ENCODE measurements at regions not wholly inside any gene's neighbourhood (a gene's known extent, or its start where the extent isn't known, plus 50 kb on each side); places are given as distances from the start of the nearest gene placed in this dataset.

DNA sequence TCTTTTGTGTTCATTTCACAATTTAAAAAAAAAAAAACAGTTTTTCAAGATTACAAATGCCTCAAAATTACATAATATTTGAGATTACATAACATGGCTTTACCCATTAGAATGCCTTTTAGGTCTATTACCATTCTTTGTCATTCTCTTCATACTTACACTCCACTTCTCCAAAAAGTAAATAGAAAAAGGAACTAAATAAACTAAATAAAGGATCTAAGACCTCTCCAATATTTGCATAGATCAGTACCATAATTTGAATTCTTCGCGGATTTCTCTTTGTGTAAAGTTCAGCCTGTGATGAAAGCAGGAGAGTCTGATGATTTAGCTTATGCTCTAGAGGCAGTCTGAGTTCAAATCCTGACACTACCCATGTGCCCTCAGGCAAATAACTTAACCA lies 56.4 kb upstream of the C1GALT1 start:
- H3K4me3 ChIP-seq (ENCODE audit: low read depth, low read length), result no peak overlapping the region
- TF ChIP-seq, protein P1, sequence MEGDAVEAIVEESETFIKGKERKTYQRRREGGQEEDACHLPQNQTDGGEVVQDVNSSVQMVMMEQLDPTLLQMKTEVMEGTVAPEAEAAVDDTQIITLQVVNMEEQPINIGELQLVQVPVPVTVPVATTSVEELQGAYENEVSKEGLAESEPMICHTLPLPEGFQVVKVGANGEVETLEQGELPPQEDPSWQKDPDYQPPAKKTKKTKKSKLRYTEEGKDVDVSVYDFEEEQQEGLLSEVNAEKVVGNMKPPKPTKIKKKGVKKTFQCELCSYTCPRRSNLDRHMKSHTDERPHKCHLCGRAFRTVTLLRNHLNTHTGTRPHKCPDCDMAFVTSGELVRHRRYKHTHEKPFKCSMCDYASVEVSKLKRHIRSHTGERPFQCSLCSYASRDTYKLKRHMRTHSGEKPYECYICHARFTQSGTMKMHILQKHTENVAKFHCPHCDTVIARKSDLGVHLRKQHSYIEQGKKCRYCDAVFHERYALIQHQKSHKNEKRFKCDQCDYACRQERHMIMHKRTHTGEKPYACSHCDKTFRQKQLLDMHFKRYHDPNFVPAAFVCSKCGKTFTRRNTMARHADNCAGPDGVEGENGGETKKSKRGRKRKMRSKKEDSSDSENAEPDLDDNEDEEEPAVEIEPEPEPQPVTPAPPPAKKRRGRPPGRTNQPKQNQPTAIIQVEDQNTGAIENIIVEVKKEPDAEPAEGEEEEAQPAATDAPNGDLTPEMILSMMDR (IDR thresholded peaks at IDR 0.05; ENCODE audit: insufficient read depth, low read depth, low read length, missing control alignments), result no peak
- no peak for DNase-seq (ENCODE audit: low read depth)

DNA sequence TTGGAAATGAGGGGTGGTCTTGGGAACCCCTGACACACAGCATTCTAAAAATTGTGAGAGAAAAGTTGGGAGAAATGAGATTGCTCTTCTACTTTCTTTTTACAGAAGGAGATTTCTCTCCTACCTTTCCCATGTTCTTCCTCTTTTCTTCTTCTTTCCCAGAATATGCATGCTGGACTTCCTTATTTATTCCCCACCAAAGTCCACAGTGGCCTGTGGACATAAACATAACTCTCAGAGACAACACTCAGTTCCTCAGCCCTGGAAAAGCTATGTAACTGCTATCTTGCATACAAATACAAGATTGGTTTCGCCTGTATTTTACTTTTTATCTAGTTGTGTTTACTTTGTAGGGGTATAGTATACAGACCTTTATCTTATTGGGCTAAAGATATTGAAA lies 54.6 kb upstream of the C1GALT1 start:
- no peak for DNase-seq (ENCODE audit: low read depth)
- TF ChIP-seq, protein P1 (IDR thresholded peaks at IDR 0.05; ENCODE audit: insufficient read depth, low read depth, low read length, missing control alignments), result no peak
- H3K4me3 ChIP-seq (ENCODE audit: low read depth, low read length), result no peak overlapping the region

DNA sequence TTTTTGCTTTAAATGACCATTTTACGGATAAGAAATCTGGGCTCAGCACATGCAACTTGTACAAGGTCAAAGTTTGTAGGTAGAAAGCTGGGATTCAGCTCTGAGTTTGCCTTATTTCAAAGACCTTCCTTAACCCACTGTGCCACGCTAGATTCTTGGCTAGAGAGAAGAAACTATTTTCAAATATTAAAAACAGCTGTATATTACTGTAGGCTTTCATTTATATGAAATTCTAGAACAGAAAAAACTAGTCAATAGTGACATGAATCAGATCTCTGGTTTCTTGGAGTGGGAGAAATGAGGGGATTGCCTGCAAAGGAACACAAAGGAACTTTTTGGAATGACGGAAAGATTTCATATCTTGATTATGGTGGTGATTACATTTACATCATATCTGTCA lies 53.0 kb upstream of the C1GALT1 start:
- TF ChIP-seq, protein P1 (IDR thresholded peaks at IDR 0.05; ENCODE audit: insufficient read depth, low read depth, low read length, missing control alignments), result no peak
- H3K4me3 ChIP-seq (ENCODE audit: low read depth, low read length), result no peak overlapping the region
- DNase-seq (ENCODE audit: low read depth), result no peak

- no peak for DNase-seq (ENCODE audit: low read depth)
- TF ChIP-seq, protein P1 (IDR thresholded peaks at IDR 0.05; ENCODE audit: insufficient read depth, low read depth, low read length, missing control alignments), result no peak
- no peak overlapping the region for H3K4me3 ChIP-seq (ENCODE audit: low read depth, low read length)
These were observed 51.1 kb upstream of the C1GALT1 start for GRCh38 chr7:7131273-7131672.

Data from GM12865 (cell line).